ENCODE measurements at regions not wholly inside any gene's neighbourhood (a gene's known extent, or its start where the extent isn't known, plus 50 kb on each side); places are given as distances from the start of the nearest gene placed in this dataset.
"Not testable (repeated sequence)": the region's sequence is repeated elsewhere in the genome, so short reads cannot be mapped to it uniquely, and the experiment has no call there.

DNA sequence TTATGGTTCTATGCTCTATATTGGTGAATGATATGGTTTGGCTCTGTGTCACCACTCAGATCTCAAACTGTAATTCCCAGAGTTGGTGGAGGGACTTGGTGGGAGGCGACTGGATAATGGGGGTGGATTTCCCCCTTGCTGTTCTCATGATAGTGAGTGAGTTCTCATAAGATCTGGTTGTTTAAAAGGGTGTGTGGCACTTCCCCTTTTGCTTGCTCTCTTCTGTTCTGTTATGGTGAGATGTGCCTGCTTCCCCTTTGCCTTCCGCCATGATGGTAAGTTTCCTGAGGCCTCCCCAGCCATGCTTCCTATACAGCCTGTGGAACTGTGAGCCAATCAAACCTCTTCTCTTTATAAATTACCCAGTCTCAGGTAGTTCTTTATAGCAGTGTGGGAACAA is 446.6 kb upstream of the PDE3A start:
- not testable (repeated sequence) for DNase-seq

DNA sequence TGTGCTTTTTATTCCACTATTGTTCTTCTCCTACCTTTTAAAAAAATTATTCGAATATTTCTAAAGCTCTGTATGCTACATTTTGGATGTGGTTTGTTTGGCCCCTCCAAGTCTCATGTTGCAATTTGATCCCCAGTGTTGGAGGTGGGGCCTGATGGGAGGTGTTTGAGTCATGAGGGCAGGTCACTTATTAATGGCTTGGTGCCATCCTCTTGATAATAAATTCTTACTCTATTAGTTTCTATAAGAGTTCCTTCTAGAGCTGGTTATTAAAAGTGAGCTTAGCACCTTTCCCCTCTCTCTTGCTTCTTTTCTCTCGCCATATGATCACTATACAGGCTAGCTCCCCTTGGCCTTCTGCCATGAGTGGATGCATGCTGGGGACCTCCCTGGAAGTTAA is 445.6 kb upstream of the PDE3A start:
- DNase-seq: no peak

DNA sequence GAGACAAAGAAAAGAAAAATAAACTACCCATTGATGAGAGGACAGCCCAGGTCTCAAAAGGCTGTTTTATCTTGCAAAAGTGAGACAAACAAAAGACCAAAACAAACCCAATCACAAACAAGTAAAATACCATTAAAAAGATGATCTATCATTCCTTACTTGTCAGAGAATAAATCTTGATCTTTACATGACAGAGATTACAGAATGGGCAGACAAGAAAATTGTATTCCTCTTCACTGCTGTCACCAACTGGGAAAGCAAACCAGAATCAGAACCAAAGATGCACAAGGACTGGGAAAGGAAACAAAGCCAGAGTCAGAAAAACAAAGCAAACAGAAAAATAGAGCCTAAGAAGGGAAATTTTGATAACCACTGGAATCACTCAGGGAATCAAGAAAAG is 444.0 kb upstream of the PDE3A start:
- DNase-seq: no peak

DNA sequence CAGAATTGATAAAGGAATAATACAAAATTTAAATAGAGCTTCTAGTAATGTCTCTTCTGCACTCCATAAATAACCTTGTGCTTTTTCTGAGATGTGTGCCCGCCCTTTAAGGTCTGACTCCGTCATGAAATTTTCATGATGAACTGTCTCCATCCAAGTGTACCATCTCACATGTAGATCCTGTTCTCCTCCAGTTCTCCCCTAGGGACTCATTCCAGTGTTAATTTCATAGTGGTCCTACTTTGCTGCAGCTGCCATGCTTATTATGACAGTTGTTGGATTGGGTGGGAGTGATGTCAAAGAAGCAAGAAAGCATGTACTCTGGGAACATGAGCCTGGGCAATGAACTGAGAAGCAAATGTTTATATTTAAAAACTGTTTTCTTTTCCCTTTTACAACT is 442.5 kb upstream of the PDE3A start:
- no peak for DNase-seq

DNA sequence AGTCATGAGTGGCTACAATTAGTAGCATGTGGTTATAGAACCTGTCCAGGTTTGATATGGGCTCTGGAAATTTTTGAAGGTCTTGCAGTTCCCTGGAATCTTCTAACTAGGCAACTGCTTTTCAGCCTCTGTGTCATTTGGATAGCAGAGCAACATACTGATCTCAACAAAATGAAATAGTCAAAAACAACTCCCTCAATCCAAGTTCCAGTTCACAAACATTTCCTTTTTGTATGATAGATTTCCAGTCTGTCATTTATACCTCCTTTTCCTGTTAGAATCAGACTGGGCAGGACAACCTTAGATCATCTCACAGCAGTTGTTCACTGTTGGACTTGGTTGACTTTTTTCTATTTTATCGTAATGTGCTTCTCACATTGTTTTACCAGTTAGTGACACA is 442.1 kb upstream of the PDE3A start:
- DNase-seq: no peak

DNA sequence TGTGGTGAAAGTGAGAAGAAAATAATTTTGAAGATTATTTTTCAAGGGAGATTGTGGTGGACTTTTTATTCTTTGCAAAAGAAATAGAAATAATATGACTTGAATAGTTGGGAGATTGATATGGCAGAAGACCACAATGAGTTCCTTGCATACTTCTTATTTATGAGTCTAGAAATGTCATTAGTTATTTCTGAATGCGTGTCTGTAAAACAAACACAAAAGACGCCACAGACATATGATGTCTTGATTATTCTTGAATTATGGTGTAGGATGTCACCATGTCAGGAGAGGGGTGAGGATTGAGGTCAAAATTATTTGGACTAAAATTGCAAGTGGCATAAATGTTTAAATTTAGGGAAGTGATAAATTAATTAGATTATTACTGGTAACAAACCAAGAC is 440.7 kb upstream of the PDE3A start:
- no peak for DNase-seq

DNA sequence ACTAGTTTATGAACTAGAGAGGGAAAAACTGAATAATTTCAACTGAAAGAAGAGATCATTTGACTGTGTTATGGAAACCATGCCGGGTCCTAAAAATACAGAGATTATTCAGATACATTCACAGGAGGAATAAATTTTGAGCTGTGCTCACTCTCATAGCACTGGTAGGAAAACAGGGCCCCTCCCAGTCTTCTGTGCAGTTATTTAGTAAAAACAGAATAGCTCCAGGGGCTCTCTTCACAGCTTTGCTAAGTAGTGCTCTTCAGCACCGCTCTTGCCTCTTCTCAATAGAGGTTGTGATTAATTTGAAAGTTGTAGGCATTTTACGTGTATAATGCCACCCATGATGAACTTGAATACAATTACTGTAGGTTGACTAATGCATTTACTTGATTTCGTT is 435.9 kb upstream of the PDE3A start:
- no peak for DNase-seq

DNA sequence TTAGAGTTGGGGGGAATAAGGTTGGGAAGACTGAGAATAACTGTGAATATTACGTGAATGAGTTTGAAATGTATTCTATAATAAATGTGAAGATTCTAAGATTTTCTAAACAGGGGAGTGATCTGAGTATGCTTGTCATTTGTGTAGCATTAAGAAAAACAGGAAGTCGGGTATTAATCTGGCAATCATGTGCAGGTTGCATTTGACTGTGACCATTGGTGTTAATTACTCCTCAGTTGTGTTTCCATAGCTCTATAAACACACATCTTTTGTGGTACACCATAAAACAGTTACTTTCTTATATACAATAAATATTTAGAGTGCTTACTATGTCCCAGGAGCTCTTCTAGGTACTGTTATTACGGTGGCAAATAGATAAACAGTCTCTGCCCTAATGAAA is 434.4 kb upstream of the PDE3A start:
- no peak for DNase-seq

DNA sequence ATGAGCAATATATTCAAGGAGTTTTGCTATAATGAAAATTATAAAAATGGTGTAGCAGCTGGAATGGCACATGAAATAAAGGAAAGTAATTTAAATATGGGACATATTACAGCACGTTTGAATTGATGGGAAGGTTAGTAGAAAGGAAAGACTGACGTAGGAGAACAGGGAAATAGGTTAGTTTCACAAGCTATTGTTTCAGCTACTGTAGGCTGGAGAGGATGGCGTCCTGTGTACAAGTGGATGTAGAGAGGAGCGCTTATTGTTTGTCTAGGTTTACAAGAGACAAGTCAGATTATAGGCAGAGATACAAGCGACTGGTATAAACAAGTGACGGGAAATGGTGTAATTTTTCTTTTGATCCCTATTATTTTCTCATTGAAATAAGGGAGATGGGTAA is 431.2 kb upstream of the PDE3A start:
- no peak for DNase-seq

DNA sequence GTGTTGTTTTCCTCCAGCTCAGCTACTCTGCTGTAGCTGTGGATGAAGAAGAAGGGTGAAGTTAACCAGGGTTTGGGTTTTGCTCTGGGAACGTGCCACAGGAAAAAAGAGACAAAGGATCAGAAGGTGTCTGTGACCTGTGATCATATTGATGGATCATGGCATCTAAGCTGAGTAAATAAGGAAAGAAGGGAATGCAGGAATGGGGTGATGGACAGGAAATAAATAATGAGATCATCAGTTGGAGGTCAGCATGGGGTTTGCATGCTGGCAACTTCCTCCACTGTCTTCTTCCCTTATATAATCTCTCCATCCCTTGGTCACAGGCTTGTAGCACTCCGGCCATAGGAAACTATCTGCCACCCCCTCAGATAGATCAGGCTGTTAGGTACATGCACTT is 430.3 kb upstream of the PDE3A start:
- DNase-seq: no peak

DNA sequence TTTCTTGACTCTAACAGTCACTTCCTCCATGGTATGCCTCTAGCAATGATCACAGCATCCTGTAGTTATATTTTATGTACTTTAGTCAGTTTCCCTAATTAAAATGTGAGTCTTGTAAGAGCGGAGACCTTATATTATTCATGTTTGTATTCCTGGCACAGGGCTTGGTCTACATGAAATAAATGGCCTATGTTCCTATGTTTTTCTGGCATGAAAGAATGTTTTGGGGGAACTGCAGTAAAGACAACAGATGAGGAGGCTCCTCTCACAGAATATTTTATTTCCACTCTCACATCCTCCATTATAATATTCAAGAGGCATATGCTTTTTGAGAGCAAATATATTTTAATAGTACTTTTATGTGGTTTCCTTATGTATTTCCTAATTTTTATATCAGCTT is 429.8 kb upstream of the PDE3A start:
- DNase-seq: no peak

DNA sequence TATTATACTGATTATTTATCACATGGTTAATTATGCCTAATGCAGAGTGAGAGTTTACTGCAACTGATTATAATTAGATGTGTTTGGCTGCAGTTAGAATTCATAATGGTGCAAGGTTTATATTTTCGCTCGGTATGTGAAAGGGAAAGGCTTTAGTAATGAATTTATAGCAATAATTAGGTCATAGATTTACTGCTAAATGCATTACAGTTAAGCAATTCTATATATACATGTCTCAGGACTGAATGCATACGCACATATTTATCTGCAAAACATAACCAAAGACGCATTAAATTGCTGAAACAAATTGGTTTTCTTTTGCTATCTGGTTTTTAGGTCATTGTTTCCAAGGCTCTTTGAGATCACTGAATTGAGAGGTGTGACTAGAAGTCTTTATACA is 428.1 kb upstream of the PDE3A start:
- DNase-seq: no peak

DNA sequence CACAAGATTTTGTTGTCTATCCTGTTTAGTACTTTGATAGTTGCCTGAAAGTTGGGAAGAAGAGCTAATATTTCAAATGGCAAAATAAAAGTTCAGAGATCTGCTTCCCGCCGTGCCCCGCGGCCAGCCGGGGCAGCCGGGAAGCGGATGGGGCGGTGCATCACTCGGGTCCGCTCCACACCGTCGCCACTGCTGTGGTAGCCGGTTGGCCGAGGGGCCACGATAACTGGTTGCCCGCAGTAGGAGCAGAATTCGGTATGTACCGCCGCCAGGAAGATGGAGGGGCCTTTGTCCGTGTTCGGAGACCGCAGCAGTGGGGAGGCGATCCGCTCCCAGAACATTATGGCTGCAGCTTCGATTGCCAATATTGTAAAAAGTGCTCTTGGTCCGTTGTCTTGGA is 427.2 kb upstream of the PDE3A start:
- no peak for DNase-seq

DNA sequence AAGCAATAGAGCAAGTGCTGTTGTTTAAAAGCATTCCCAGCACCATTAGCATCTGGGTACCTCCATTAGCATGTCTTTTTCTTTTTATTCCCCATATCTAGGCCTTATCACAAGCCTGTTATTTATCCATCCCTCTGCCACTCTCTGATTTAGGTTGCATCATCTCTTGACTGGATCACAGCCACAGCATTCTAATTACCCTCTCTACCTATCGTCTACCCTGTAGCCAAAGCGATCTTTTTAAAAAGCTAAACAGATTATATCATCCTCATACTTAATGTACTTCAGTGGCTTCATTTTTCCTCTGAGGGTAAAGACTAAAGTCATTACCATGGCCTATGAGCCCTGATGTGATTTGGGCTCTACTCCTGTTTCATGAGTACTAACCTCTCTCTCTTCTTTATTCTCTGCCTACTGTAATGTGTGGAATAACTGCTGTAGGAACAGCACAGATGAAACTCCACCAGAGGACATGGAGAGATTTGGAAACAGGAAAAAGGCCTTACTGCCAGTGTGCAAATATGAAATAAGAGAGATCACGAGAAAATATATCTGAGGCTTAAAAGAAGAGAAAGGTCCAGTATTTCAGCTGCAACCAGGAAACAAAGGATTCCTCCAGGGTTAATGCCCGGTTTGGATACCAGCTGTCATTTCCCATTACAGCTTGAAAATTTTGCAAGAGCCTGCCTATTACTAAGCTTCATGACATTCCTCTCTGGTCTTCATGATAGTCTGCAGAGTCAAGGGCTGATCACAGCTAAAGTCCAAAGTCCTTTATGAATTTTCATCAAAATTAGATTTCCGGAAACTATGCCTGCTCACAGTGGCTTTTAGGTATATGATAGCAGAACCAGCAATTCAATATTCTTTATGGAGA is 422.5 kb upstream of the PDE3A start:
- peak; percentile 40 for DNase-seq

DNA sequence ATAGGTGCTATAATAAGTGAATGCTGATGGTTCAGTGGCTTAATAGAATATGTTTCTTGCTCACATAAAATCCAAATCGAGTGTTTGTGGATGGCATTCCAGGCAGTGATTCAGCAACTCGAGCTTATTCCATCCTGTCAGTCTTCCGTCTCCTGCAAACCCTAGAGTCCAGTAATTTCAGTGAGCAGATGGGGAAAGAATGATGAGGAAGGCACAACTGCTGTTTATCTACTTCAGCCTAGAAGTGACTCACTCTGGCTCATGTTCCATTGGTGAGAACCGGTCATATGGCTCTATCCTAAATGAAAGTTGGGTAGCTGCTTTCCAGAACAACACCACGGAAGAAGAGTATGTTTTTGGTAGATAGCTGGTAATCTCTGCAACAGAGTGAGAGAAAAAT is 421.8 kb upstream of the PDE3A start:
- peak; percentile 89 for DNase-seq

DNA sequence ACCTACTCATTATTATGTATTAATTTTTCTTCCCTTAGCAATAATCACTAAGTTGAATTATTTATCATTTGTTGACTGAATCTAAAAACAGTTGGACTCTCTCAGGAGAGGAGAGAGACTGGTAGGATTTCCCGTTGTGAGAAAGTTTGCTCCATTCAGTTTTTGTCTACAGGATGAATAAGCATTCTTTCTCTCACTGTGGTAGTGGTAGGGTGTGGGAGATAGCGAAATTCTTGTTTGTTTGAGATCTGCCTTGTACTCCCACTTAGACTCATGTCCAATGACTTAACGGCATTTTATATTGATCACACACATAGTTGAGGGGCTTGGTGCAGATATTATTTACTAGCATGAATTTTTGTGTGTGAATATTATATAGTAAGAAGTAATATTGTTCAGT is 421.0 kb upstream of the PDE3A start:
- DNase-seq: no peak

DNA sequence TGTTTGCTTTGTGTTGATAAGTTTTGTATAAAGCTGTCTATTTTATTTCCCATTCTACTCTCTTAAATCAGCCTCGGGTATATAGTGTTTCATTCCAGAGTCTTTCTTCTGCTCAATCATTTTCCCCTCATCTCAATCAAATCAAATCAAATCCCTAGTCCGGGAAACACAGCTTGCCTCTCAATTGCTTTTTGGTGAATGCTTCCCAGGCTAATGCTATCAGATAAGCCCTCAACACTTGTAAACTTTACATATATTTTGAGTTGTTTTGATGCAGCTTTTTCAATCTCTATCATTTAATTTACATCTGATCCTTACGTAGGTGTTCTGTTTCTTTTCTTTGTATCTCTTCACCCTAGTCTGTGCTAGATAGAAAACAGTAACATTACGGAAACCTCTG is 416.7 kb upstream of the PDE3A start:
- DNase-seq: no peak

DNA sequence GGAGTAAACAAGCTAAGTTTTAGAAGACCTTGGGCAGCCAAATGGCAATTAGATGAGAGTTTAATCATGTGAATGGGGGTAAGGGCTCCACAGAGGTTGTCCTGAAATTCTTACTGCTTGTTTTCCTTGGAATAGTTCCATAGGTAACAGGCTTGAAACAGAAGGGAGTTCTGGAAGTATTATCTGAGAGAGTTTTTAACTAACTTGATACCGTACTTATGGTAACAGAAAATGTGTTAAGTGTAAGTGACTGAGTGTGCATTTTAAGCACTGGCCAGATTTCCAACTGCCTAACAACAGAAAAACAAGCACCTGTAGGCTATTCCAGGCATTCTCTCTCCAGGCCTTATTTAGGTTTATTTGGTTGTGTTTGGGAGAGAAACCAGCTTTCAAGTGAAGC is 414.6 kb upstream of the PDE3A start:
- DNase-seq: no peak

DNA sequence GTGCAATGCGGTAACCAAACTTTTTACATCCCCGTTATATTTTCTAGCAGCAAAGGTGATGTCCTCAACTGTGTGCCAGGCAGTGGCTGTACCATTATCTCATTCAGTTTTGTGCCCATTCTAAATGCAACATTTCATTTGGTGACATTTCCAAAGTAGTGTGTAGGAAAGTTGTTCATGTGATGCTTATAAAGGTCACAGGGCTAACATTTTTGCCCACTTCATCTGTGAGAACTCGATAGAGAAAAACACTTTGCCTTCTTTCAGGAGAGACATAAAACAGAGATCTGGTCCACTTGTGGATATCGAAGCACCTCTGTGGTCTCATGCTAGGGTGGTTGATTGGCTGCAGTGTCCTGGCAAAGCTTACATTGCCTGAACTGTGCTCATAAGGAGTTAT is 414.2 kb upstream of the PDE3A start:
- DNase-seq: no peak

DNA sequence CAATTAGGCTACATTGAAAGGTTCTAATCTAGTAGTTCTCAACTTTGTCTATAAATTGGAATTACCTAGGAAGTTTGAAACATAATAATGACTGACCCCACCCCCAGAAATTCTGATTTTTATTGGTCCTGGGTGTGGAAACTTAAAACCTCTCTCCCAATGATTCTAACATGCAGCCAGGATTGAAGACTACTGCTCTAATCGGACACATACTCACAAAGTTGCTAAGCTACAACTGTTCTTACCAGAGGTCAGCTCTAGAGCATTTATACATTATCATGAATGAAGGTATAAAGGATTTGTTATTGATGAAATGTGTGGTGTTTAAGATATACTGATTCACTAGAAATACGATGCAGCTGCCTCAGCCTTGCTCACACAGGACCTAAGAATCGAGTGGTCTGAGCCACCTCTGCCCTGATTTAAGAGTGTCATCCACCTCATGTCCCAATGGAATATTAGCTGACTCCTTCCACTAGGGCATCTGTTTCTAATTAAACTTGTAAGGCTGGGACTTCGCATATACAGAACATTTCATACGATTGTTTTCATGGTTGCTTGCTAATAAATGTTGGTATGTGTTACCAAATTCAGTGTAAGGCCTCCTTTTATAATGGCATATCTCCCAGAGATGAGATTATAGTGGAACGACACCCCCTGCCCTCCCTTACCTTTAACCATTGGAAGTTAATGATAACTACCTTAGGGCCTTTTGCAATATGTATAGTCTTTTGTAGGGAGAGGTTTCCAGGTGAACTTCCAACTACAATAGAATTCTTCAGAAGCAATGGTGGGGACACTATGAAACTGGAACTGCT is 410.8 kb upstream of the PDE3A start:
- no peak for DNase-seq

DNA sequence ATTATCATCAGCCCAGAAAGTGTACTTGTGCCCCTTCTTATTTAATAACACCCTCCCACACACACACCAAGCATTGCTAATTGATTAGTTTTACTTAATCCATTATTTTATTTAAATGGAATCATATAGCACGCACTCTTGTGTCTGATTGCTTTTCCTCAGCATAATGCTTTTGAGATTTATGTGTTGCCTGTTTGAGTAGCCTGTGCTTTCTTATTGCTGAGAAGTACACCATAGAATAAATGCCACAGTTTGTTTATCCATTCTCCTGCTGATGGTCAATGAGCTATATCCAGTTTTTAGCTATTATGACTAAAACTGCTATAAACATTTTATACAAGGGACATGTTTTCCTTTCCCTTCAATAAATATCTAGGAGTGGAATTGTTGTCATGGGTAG is 409.9 kb upstream of the PDE3A start:
- no peak for DNase-seq

DNA sequence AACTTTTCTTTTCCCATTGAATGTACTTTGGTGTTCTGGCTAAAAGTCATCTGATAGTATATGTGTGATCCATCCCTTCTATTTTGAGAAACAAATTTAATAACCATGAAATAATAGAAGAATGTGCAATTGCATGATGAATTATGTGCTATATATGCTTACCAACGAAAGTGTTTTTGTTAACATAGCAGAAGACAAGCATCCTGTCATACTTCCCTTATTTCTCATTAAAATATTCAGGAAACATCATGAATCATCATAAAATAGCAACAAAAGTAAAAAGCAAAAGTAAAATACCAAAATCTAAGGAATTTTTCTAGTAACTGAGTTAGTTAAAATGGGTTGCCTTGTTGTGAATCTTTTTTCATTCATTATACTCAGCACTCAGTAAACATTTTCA is 409.0 kb upstream of the PDE3A start:
- DNase-seq: no peak

DNA sequence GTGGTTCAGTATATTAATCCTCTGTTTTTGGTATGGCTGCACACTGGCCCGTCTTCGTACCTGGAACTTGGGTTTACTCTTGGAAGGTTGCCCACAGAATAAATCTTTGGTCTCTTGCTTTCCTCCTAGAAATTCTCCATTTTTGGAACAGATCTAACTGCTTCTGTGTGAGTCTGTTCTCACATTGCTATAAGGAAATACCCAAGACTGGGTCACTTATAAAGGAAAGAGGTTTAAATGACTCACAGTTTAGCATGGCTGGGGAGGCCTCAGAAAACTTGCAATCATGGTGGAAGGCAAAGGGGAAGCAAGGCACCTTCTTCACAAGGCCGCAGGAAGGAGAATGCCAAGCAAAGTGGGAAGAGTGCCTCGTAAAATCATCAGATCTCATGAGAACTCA is 407.8 kb upstream of the PDE3A start:
- DNase-seq: no peak

DNA sequence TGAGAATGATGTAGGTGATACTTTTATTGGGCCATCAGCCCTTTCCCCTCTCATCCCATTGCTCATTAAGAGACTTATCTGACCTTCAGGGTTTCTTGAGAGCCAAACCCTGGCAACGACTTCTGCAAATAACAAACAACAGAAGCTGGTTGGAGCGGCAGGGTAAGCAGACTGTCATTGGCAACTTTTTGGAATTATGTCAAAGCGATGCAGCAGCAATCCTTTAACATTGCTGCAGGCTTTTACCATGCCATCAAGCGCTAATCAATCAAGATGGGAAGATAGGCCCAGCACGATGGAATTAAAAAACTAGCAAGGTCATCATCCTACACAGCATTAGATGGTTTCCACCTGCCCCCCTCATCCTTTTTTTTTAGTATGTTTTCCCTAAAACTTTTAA is 406.1 kb upstream of the PDE3A start:
- no peak for DNase-seq

DNA sequence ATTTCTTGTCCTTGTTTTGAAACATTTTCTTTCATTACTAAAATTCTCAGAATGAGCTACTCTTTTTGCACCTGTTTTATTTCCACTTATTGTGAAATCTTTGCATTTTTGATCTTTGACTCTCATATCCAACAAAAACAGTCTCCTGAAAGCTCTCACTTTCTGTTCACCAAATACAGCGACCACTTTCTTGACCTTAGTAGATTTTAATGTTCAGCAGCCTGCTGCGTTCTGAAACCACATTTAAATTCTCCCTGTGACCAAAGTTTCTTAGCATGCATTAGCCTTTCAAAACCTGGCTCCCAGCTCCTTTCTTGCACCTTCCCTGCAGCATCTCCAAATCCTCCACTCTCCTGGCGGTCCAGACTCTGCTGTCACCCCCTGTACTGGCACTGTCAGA is 404.4 kb upstream of the PDE3A start:
- no peak for DNase-seq
